Mesendoderm (in vitro differentiated cells): ENCODE measurements at regions not wholly inside any gene's neighbourhood (a gene's known extent, or its start where the extent isn't known, plus 50 kb on each side); places are given as distances from the start of the nearest gene placed in this dataset.
"Not testable (repeated sequence)": the region's sequence is repeated elsewhere in the genome, so short reads cannot be mapped to it uniquely, and the experiment has no call there.

Experiments
- DNase-seq: peaks from one replicate; pipeline ENCODE4 v3.0.0; 2013
- H2AK5ac ChIP-seq: 2 replicates; pipeline ENCODE4 v1.6.1; 2013; ENCODE audit warnings: low read length, inconsistent platforms
- H2BK120ac ChIP-seq: 2 replicates; pipeline ENCODE4 v1.6.1; 2013; ENCODE audit warnings: low read depth, mild to moderate bottlenecking, low read length, moderate library complexity, mixed read lengths
- H2BK15ac ChIP-seq: replicated peaks from 2 replicates; pipeline ENCODE4 v1.6.1; 2013; ENCODE audit warnings: low read depth, mild to moderate bottlenecking, moderate library complexity
- H2BK5ac ChIP-seq: 2 replicates; pipeline ENCODE4 v1.6.1; 2013; ENCODE audit warnings: low read length, inconsistent platforms
- H3K18ac ChIP-seq: 2 replicates; pipeline ENCODE4 v1.6.1; 2013; ENCODE audit warnings: mild to moderate bottlenecking, low read length, mixed read lengths
- H3K23ac ChIP-seq: one replicate; pipeline ENCODE4 v1.6.1; 2013; ENCODE audit warnings: low read length
- H3K27ac ChIP-seq: 2 replicates; pipeline ENCODE4 v1.5.1; 2013; ENCODE audit warnings: low read depth, mild to moderate bottlenecking, inconsistent platforms, low read length, moderate library complexity
- H3K27me3 ChIP-seq: 2 replicates; pipeline ENCODE4 v1.6.1; 2013; ENCODE audit warnings: low read length, control low read depth, mild to moderate bottlenecking, inconsistent platforms; ENCODE audit not compliant: insufficient read depth, poor library complexity
- H3K36me3 ChIP-seq: 2 replicates; pipeline ENCODE4 v1.6.1; 2013; ENCODE audit warnings: low read length, inconsistent platforms; ENCODE audit not compliant: control insufficient read depth, insufficient read depth
- H3K4ac ChIP-seq: one replicate; pipeline ENCODE4 v1.6.1; 2013; ENCODE audit warnings: low read depth, mild to moderate bottlenecking, low read length, moderate library complexity
- H3K4me1 ChIP-seq: 2 replicates; pipeline ENCODE4 v1.6.1; 2013; ENCODE audit warnings: low read depth, low read length, inconsistent platforms; ENCODE audit not compliant: control insufficient read depth
- H3K4me2 ChIP-seq: 2 replicates; pipeline ENCODE4 v1.6.1; 2013; ENCODE audit warnings: low read length
- H3K4me3 ChIP-seq: 2 replicates; pipeline ENCODE4 v1.5.1; 2013; ENCODE audit warnings: mild to moderate bottlenecking, low read length
- H3K56ac ChIP-seq: one replicate; pipeline ENCODE4 v1.6.1; 2013; ENCODE audit warnings: low read length
- H3K79me1 ChIP-seq: 2 replicates; pipeline ENCODE4 v1.6.1; 2013; ENCODE audit warnings: low read length, inconsistent platforms
- H3K79me2 ChIP-seq: 2 replicates; pipeline ENCODE4 v1.6.1; 2013; ENCODE audit warnings: mild to moderate bottlenecking, low read length; ENCODE audit not compliant: control insufficient read depth, insufficient read depth
- H3K9ac ChIP-seq: 2 replicates; pipeline ENCODE4 v1.6.1; 2013; ENCODE audit warnings: low read length, inconsistent platforms
- H4K5ac ChIP-seq: one replicate; pipeline ENCODE4 v1.6.1; 2013; ENCODE audit warnings: low read length
- H4K8ac ChIP-seq: one replicate; pipeline ENCODE4 v1.6.1; 2013; ENCODE audit warnings: low read depth, mild to moderate bottlenecking, control low read depth, low read length, moderate library complexity
- WGBS: extraction: QIAGEN DNeasy Blood & Tissue Kit; methylation state at CpG from one replicate; pipeline ENCODE4 v1.1.7; 2013; ENCODE audit warnings: low lambda C conversion rate, missing lambda C conversion rate; ENCODE audit not compliant: insufficient coverage; ENCODE audit errors: extremely low coverage; 5-methylcytosine and 5-hydroxymethylcytosine counted together

- no peak overlapping the region for H2BK15ac ChIP-seq
- H3K27ac ChIP-seq = no peak overlapping the region
- no peak overlapping the region for H4K8ac ChIP-seq
- H3K18ac ChIP-seq = no peak overlapping the region
- no peak overlapping the region for H3K56ac ChIP-seq
- no peak overlapping the region for H3K4me3 ChIP-seq
- H3K27me3 ChIP-seq = no peaks in the 10 kb centered on the region
- no peaks in the 10 kb centered on the region for H3K4me1 ChIP-seq
- no peak overlapping the region for H3K9ac ChIP-seq
- no peak overlapping the region for H3K4ac ChIP-seq
- H3K36me3 ChIP-seq = no peaks in the 10 kb centered on the region
- H4K5ac ChIP-seq = no peak overlapping the region
- WGBS = no CpG with 5 or more reads among the region's 1 CpG
- no peak overlapping the region for H2BK5ac ChIP-seq
- H3K79me1 ChIP-seq = no peaks in the 10 kb centered on the region
- H3K23ac ChIP-seq = no peak overlapping the region
- H3K79me2 ChIP-seq = no peaks in the 10 kb centered on the region
- H2BK120ac ChIP-seq = no peak overlapping the region
- DNase-seq = no peak
- H3K4me2 ChIP-seq = no peak overlapping the region
- no peak overlapping the region for H2AK5ac ChIP-seq
These were observed 442.1 kb upstream of the ADGRB3 start for GRCh38 chr6:68192988-68193387.

- no peaks in the 10 kb centered on the region for H3K79me2 ChIP-seq
- no peak overlapping the region for H3K9ac ChIP-seq
- no peaks in the 10 kb centered on the region for H3K4me1 ChIP-seq
- H3K18ac ChIP-seq = no peak overlapping the region
- no peak overlapping the region for H3K23ac ChIP-seq
- H3K27me3 ChIP-seq = no peaks in the 10 kb centered on the region
- H2BK15ac ChIP-seq = no peak overlapping the region
- H2BK5ac ChIP-seq = no peak overlapping the region
- no peak overlapping the region for H3K4me2 ChIP-seq
- H4K5ac ChIP-seq = no peak overlapping the region
- H4K8ac ChIP-seq = no peak overlapping the region
- H3K27ac ChIP-seq = no peak overlapping the region
- H3K4ac ChIP-seq = no peak overlapping the region
- no peaks in the 10 kb centered on the region for H3K36me3 ChIP-seq
- H2BK120ac ChIP-seq = no peak overlapping the region
- no peak overlapping the region for H2AK5ac ChIP-seq
- H3K56ac ChIP-seq = no peak overlapping the region
- DNase-seq = no peak
- H3K79me1 ChIP-seq = no peaks in the 10 kb centered on the region
- no peak overlapping the region for H3K4me3 ChIP-seq
- no CpG with 5 or more reads among the region's 3 CpGs for WGBS
These were observed 445.8 kb upstream of the ADGRB3 start for GRCh38 chr6:68189217-68189815.

- H3K27me3 ChIP-seq = no peaks in the 10 kb centered on the region
- H3K79me2 ChIP-seq = no peaks in the 10 kb centered on the region
- WGBS = no CpG with 5 or more reads among the region's 2 CpGs
- no peak overlapping the region for H3K4me2 ChIP-seq
- no peak overlapping the region for H3K4me3 ChIP-seq
- H2BK120ac ChIP-seq = no peak overlapping the region
- no peak for DNase-seq
- H2BK15ac ChIP-seq = peak overlapping the region; percentile 85
- no peak overlapping the region for H3K4ac ChIP-seq
- no peak overlapping the region for H3K56ac ChIP-seq
- H3K79me1 ChIP-seq = no peaks in the 10 kb centered on the region
- no peak overlapping the region for H3K18ac ChIP-seq
- H4K5ac ChIP-seq = no peak overlapping the region
- no peak overlapping the region for H3K9ac ChIP-seq
- H2BK5ac ChIP-seq = no peak overlapping the region
- no peaks in the 10 kb centered on the region for H3K36me3 ChIP-seq
- H3K23ac ChIP-seq = no peak overlapping the region
- no peaks in the 10 kb centered on the region for H3K4me1 ChIP-seq
- no peak overlapping the region for H2AK5ac ChIP-seq
- no peak overlapping the region for H3K27ac ChIP-seq
- H4K8ac ChIP-seq = no peak overlapping the region
These were observed 448.2 kb upstream of the ADGRB3 start for GRCh38 chr6:68186870-68187269.

- Histone ChIP-seq H2BK5ac (no peak overlapping the region), H3K36me3 (no peaks in the 10 kb centered on the region), H3K79me2 (no peaks in the 10 kb centered on the region), H3K27me3 (no peaks in the 10 kb centered on the region), H2AK5ac (no peak overlapping the region), H3K9ac (no peak overlapping the region), H3K27ac (no peak overlapping the region), H3K79me1 (no peaks in the 10 kb centered on the region), H4K8ac (no peak overlapping the region), H2BK15ac (no peak overlapping the region), H2BK120ac (no peak overlapping the region), H3K4me3 (no peak overlapping the region), H3K18ac (no peak overlapping the region), H3K4me2 (no peak overlapping the region), H4K5ac (no peak overlapping the region), H3K23ac (no peak overlapping the region), H3K4ac (no peak overlapping the region), H3K4me1 (no peaks in the 10 kb centered on the region), H3K56ac (peak overlapping the region; percentile 19)
- no peak for DNase-seq
- WGBS = no CpG with 5 or more reads among the region's 3 CpGs
These were observed 452.7 kb upstream of the ADGRB3 start for GRCh38 chr6:68182386-68182785.

GRCh38 chr6:68181027-68181426, 454.1 kb upstream of the ADGRB3 start:
- no CpG with 5 or more reads among the region's 3 CpGs for WGBS
- H2BK120ac ChIP-seq, H2BK15ac ChIP-seq, H3K4me2 ChIP-seq, H3K23ac ChIP-seq, H3K27me3 ChIP-seq, H4K5ac ChIP-seq, H3K18ac ChIP-seq, H3K79me2 ChIP-seq, H3K9ac ChIP-seq, H3K4me1 ChIP-seq, H3K56ac ChIP-seq, H3K4me3 ChIP-seq, H3K79me1 ChIP-seq, H4K8ac ChIP-seq, H2AK5ac ChIP-seq, H3K36me3 ChIP-seq, H3K27ac ChIP-seq, H3K4ac ChIP-seq, H2BK5ac ChIP-seq: not testable (repeated sequence)
- peak; percentile 71 for DNase-seq

DNA sequence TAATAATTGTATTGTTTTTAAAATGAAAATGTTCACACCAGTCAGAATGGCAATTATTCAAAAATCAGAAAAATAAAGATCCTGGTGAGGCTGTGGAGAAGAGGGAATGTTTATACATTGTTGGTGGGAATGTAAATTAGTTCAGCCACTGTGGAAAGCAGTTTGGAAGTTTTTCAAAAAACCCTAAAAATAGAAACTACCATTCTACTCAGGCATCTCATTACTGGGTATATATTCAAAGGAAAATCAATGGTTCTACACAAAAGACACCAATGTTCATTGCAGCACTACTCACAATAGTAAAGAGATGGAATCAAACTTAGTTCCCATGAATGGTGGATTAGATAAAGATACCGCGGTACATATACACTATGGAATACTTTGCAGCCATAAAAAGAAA, 461.5 kb upstream of the ADGRB3 start:
- H3K56ac ChIP-seq = no peak overlapping the region
- H2BK5ac ChIP-seq = no peak overlapping the region
- no peak overlapping the region for H4K8ac ChIP-seq
- H3K4ac ChIP-seq = no peak overlapping the region
- no peaks in the 10 kb centered on the region for H3K79me2 ChIP-seq
- no peak overlapping the region for H3K4me2 ChIP-seq
- H3K23ac ChIP-seq = no peak overlapping the region
- H4K5ac ChIP-seq = no peak overlapping the region
- H2BK15ac ChIP-seq = no peak overlapping the region
- H3K4me1 ChIP-seq = no peaks in the 10 kb centered on the region
- no peak overlapping the region for H2BK120ac ChIP-seq
- no peak overlapping the region for H2AK5ac ChIP-seq
- no CpG with 5 or more reads among the region's 2 CpGs for WGBS
- no peak overlapping the region for H3K18ac ChIP-seq
- no peaks in the 10 kb centered on the region for H3K27me3 ChIP-seq
- no peak overlapping the region for H3K4me3 ChIP-seq
- no peak overlapping the region for H3K27ac ChIP-seq
- DNase-seq = no peak
- H3K79me1 ChIP-seq = no peaks in the 10 kb centered on the region
- H3K36me3 ChIP-seq = no peaks in the 10 kb centered on the region
- no peak overlapping the region for H3K9ac ChIP-seq
